Stimulated activated CD4-positive, alpha-beta T cell treated with anti-CD3 and anti-CD28 coated beads, Interleukin-4, amount 100 ng/mL, for 48 hours (primary cell): ENCODE measurements at regions not wholly inside any gene's neighbourhood (a gene's known extent, or its start where the extent isn't known, plus 50 kb on each side); places are given as distances from the start of the nearest gene placed in this dataset.
"Not testable (repeated sequence)": the region's sequence is repeated elsewhere in the genome, so short reads cannot be mapped to it uniquely, and the experiment has no call there.

Source experiments
- DNase-seq, 2 donors: peaks; one replicate each; pipeline ENCODE4 v3.0.0-alpha.2; 2020; ENCODE audit warnings: low read depth in 2 of 2

- DNase-seq = no peak
Measured at GRCh38 chr1:81220614-81221071, 580.1 kb upstream of the ADGRL2 start.

GRCh38 chr1:81217058-81217457, 583.7 kb upstream of the ADGRL2 start:
- no peak for DNase-seq

GRCh38 chr1:81213279-81213678, 587.5 kb upstream of the ADGRL2 start:
- no peak for DNase-seq

GRCh38 chr1:81209461-81209860, 591.3 kb upstream of the ADGRL2 start:
- no peak for DNase-seq

- no peak for DNase-seq
Measured at GRCh38 chr1:81208441-81208840, 592.3 kb upstream of the ADGRL2 start.

GRCh38 chr1:81205956-81206355, 594.8 kb upstream of the ADGRL2 start:
- no peak for DNase-seq

GRCh38 chr1:81201779-81202178, 599.0 kb upstream of the ADGRL2 start:
- DNase-seq = no peak

- DNase-seq = no peak
Measured at GRCh38 chr1:81197591-81197990, 603.1 kb upstream of the ADGRL2 start.

GRCh38 chr1:81192647-81193642, 607.8 kb upstream of the ADGRL2 start:
- DNase-seq = no peak

GRCh38 chr1:81190003-81190402, 610.7 kb upstream of the ADGRL2 start:
- no peak for DNase-seq

GRCh38 chr1:81187635-81188034, 613.1 kb upstream of the ADGRL2 start:
- DNase-seq = no peak

GRCh38 chr1:81186261-81186660, 614.5 kb upstream of the ADGRL2 start:
- no peak for DNase-seq

- no peak for DNase-seq
Measured at GRCh38 chr1:81183553-81183952, 617.2 kb upstream of the ADGRL2 start.

- no peak for DNase-seq
Measured at GRCh38 chr1:81183051-81183450, 617.7 kb upstream of the ADGRL2 start.

GRCh38 chr1:81179242-81179641, 621.5 kb upstream of the ADGRL2 start:
- no peak for DNase-seq

- not testable (repeated sequence) for DNase-seq
Measured at GRCh38 chr1:81178431-81179093, 622.2 kb upstream of the ADGRL2 start.

- DNase-seq = no peak
Measured at GRCh38 chr1:81174811-81175476, 625.8 kb upstream of the ADGRL2 start.

GRCh38 chr1:81174052-81174451, 626.7 kb upstream of the ADGRL2 start:
- no peak for DNase-seq

- no peak for DNase-seq
Measured at GRCh38 chr1:81172483-81172882, 628.3 kb upstream of the ADGRL2 start.

- no peak for DNase-seq
Measured at GRCh38 chr1:81170721-81171120, 630.0 kb upstream of the ADGRL2 start.

- no peak for DNase-seq
Measured at GRCh38 chr1:81165963-81166362, 634.8 kb upstream of the ADGRL2 start.

GRCh38 chr1:81160696-81161095, 640.0 kb upstream of the ADGRL2 start:
- no peak for DNase-seq
